Endodermal cell (in vitro differentiated cells): ENCODE measurements at regions not wholly inside any gene's neighbourhood (a gene's known extent, or its start where the extent isn't known, plus 50 kb on each side); places are given as distances from the start of the nearest gene placed in this dataset.

Source experiments
- DNase-seq: peaks from one replicate; pipeline ENCODE4 v3.0.0-alpha.2; 2017
- H3K27ac ChIP-seq: 2 replicates; pipeline ENCODE4 v1.5.1; 2013; ENCODE audit warnings: mild to moderate bottlenecking, low read depth, low read length, moderate library complexity
- H3K27me3 ChIP-seq: 2 replicates; pipeline ENCODE4 v1.6.1; 2013; ENCODE audit warnings: mild to moderate bottlenecking, low read length, moderate library complexity; ENCODE audit not compliant: insufficient read depth, control insufficient read depth, poor library complexity, severe bottlenecking
- H3K36me3 ChIP-seq: 2 replicates; pipeline ENCODE4 v1.7.0; 2013; ENCODE audit warnings: mild to moderate bottlenecking, low read length, moderate library complexity; ENCODE audit not compliant: control insufficient read depth, insufficient read depth
- H3K4me1 ChIP-seq: one replicate; pipeline ENCODE4 v1.7.0; 2013; ENCODE audit warnings: low read length; ENCODE audit not compliant: control insufficient read depth, insufficient read depth
- H3K4me3 ChIP-seq: 2 replicates; pipeline ENCODE4 v1.5.1; 2013; ENCODE audit warnings: mild to moderate bottlenecking, low read length, moderate library complexity
- H3K9ac ChIP-seq: 2 replicates; pipeline ENCODE4 v1.6.1; 2013; ENCODE audit warnings: mild to moderate bottlenecking, low read length, moderate library complexity; ENCODE audit not compliant: poor library complexity, severe bottlenecking; ENCODE audit errors: extremely low read depth
- H3K9me3 ChIP-seq: 2 replicates; pipeline ENCODE4 v1.6.1; 2013; ENCODE audit warnings: mild to moderate bottlenecking, low read length, moderate library complexity; ENCODE audit not compliant: control insufficient read depth
- H3K27ac Mint-ChIP-seq: 2 replicates; pipeline ENCODE4 v1.8.0; 2020; ENCODE audit warnings: mixed read lengths
- H3K27me3 Mint-ChIP-seq: 2 replicates; pipeline ENCODE4 v1.8.0; 2021; ENCODE audit warnings: mild to moderate bottlenecking, mixed read lengths; ENCODE audit not compliant: insufficient read depth
- H3K36me3 Mint-ChIP-seq: 2 replicates; pipeline ENCODE4 v1.8.0; 2020; ENCODE audit warnings: low read depth, mixed read lengths
- H3K4me1 Mint-ChIP-seq: 2 replicates; pipeline ENCODE4 v1.8.0; 2020; ENCODE audit warnings: mixed read lengths
- H3K4me3 Mint-ChIP-seq: 2 replicates; pipeline ENCODE4 v1.8.0; 2020; ENCODE audit warnings: mild to moderate bottlenecking, moderate library complexity, mixed read lengths
- H3K9me3 Mint-ChIP-seq: 2 replicates; pipeline ENCODE4 v1.8.0; 2020; ENCODE audit warnings: mild to moderate bottlenecking, mixed read lengths
- WGBS, 2 experiments: methylation state at CpG; one replicate each; pipeline versions ENCODE4 v1.1.5 to v1.1.7; 2013; ENCODE audit warnings: missing lambda C conversion rate in 2 of 2, mixed read lengths in 1 of 2; ENCODE audit not compliant: insufficient coverage in 1 of 2, insufficient read length in 1 of 2; 5-methylcytosine and 5-hydroxymethylcytosine counted together
- TF ChIP-seq, protein P1 (sequence below): fragments of 200-600 bp; sonication (generic); conservative IDR thresholded peaks from 2 replicates; pipeline ENCODE4 v1.5.0; 2021; ENCODE audit warnings: antibody characterized with exemption, mild to moderate bottlenecking

DNA sequence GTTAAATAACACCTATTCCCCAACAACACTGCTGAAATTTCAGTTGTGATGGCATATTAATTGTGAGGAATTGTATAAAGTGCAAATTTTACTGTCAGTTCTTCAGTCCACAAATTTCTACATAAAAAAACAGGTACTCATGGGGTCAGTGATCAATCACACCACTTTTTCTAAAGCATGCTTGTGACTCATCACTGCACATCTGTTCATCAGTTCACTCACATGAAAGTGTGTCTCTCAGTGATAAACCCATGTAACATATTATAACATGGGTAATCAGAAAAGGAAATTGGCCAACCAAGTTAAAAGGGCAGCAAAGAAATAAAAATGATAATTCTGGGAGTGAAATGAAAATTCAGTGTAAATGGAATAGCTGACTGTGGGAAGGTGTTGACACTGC, 234.7 kb upstream of the FKBP1C start:
- H3K27ac Mint-ChIP-seq, result no peak overlapping the region
- H3K27ac ChIP-seq, result no peak overlapping the region
- DNase-seq, result no peak
- TF ChIP-seq, protein P1, sequence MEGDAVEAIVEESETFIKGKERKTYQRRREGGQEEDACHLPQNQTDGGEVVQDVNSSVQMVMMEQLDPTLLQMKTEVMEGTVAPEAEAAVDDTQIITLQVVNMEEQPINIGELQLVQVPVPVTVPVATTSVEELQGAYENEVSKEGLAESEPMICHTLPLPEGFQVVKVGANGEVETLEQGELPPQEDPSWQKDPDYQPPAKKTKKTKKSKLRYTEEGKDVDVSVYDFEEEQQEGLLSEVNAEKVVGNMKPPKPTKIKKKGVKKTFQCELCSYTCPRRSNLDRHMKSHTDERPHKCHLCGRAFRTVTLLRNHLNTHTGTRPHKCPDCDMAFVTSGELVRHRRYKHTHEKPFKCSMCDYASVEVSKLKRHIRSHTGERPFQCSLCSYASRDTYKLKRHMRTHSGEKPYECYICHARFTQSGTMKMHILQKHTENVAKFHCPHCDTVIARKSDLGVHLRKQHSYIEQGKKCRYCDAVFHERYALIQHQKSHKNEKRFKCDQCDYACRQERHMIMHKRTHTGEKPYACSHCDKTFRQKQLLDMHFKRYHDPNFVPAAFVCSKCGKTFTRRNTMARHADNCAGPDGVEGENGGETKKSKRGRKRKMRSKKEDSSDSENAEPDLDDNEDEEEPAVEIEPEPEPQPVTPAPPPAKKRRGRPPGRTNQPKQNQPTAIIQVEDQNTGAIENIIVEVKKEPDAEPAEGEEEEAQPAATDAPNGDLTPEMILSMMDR, result no peak
- no peaks in the 10 kb centered on the region for H3K9me3 Mint-ChIP-seq
- no peak overlapping the region for H3K4me3 Mint-ChIP-seq
- H3K27me3 ChIP-seq, result no peaks in the 10 kb centered on the region
- H3K4me1 Mint-ChIP-seq, result peaks cover 5% of the 10 kb centered on the region
- H3K9me3 ChIP-seq, result no peaks in the 10 kb centered on the region
- H3K4me3 ChIP-seq, result no peak overlapping the region
- H3K36me3 ChIP-seq, result no peaks in the 10 kb centered on the region
- H3K27me3 Mint-ChIP-seq, result no peaks in the 10 kb centered on the region
- no peak overlapping the region for H3K9ac ChIP-seq
- H3K36me3 Mint-ChIP-seq, result no peaks in the 10 kb centered on the region
- H3K4me1 ChIP-seq, result no peaks in the 10 kb centered on the region

DNA sequence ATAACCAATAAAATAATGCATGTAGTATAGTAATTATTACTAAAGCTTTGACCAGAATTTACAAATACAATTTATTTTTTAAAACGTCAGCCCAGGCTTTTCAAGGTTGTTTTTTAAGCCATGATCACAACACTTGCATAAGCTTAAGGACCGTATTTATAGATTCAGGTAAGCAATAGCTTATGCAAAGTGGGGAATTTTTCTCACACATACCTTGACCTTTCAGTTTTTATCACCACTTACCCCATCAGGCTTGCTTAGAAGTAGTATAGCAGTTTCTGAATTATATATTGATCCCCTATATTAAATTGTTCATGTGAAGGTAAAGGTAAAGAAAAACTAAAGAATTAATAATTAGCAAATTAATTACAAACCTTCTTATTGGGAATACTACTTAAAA, 232.3 kb upstream of the FKBP1C start:
- Mint-ChIP-seq H3K36me3 (no peaks in the 10 kb centered on the region), H3K4me3 (no peak overlapping the region), H3K27ac (no peak overlapping the region), H3K9me3 (no peaks in the 10 kb centered on the region), H3K27me3 (no peaks in the 10 kb centered on the region), H3K4me1 (peaks cover 5% of the 10 kb centered on the region)
- DNase-seq, result no peak
- Histone ChIP-seq H3K27ac (no peak overlapping the region), H3K4me3 (no peak overlapping the region), H3K36me3 (no peaks in the 10 kb centered on the region), H3K9ac (no peak overlapping the region), H3K27me3 (no peaks in the 10 kb centered on the region), H3K9me3 (no peaks in the 10 kb centered on the region), H3K4me1 (no peaks in the 10 kb centered on the region)
- WGBS, 2 experiments, result 90% methylated on average over 2 of the region's 2 CpGs; no CpG with 5 or more reads in 1 of the 2 experiments
- TF ChIP-seq, protein P1, result no peak

DNA sequence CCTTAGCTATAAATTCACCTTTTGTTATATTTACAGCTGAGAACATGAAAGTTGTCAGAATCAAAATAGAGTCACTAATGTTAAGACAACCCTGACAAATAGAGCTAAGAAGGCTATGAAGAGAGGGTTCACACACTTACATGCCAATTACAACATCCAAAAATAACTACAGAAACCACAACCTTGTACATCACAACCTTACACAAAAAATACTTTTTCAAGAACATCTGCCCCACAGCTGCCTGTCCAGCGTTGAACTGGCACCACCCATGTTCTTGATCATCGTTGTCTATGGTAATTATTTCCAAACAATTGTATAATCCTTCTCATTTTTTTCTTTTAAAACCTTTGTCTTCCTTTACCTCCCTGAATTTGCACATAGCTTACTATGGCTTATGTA, 231.2 kb upstream of the FKBP1C start:
- TF ChIP-seq, protein P1, result no peak
- no peaks in the 10 kb centered on the region for H3K27me3 Mint-ChIP-seq
- no peaks in the 10 kb centered on the region for H3K36me3 Mint-ChIP-seq
- no peak overlapping the region for H3K4me3 ChIP-seq
- no peak overlapping the region for H3K27ac Mint-ChIP-seq
- no peak for DNase-seq
- no peak overlapping the region for H3K4me3 Mint-ChIP-seq
- H3K9me3 ChIP-seq, result no peaks in the 10 kb centered on the region
- H3K27ac ChIP-seq, result no peak overlapping the region
- no peak overlapping the region for H3K9ac ChIP-seq
- H3K27me3 ChIP-seq, result no peaks in the 10 kb centered on the region
- H3K36me3 ChIP-seq, result no peaks in the 10 kb centered on the region
- H3K4me1 ChIP-seq, result no peaks in the 10 kb centered on the region
- peaks cover 5% of the 10 kb centered on the region for H3K4me1 Mint-ChIP-seq
- WGBS, 2 experiments, result 93 to 100% methylated on average over 2 of the region's 2 CpGs
- no peaks in the 10 kb centered on the region for H3K9me3 Mint-ChIP-seq
